ENCODE measurements at regions not wholly inside any gene's neighbourhood (a gene's known extent, or its start where the extent isn't known, plus 50 kb on each side); places are given as distances from the start of the nearest gene placed in this dataset.
"Not testable (repeated sequence)": the region's sequence is repeated elsewhere in the genome, so short reads cannot be mapped to it uniquely, and the experiment has no call there.

- DNase-seq (ENCODE audit: extremely low spot score in 2 of 2); H3K4me3 ChIP-seq; H3K4me1 ChIP-seq; H3K27ac ChIP-seq; H3K9me3 ChIP-seq; intact Hi-C loops (cut with DNase I); H3K27me3 ChIP-seq; H3K36me3 ChIP-seq: not testable (repeated sequence)
Observed at GRCh38 chrX:123788193-123788592, 55.3 kb upstream of the THOC2 start.

GRCh38 chrX:123788744-123789143 lies 55.9 kb upstream of the THOC2 start:
- no peaks in the 10 kb centered on the region for H3K27me3 ChIP-seq
- H3K4me3 ChIP-seq: no peak overlapping the region
- no peaks in the 10 kb centered on the region for H3K36me3 ChIP-seq
- no peak for DNase-seq (ENCODE audit: extremely low spot score in 2 of 2)
- H3K9me3 ChIP-seq: no peaks in the 10 kb centered on the region
- intact Hi-C loops (cut with DNase I): no loop called here
- TF ChIP-seq POLR2A (IDR thresholded peaks at IDR 0.05): no peak
- no peak for TF ChIP-seq POLR2AphosphoS5 (IDR thresholded peaks at IDR 0.05; ENCODE audit: insufficient read depth in 1 of 2, low read depth in 1 of 2)
- TF ChIP-seq CTCF (IDR thresholded peaks at IDR 0.05): no peak
- no peaks in the 10 kb centered on the region for H3K4me1 ChIP-seq
- no peak overlapping the region for H3K27ac ChIP-seq

GRCh38 chrX:123797543-123798447 lies 62.1 kb upstream of the XIAP start:
- H3K27me3 ChIP-seq: no peaks in the 10 kb centered on the region
- H3K27ac ChIP-seq: no peak overlapping the region
- intact Hi-C loops (cut with DNase I): no loop called here
- TF ChIP-seq POLR2AphosphoS5 (IDR thresholded peaks at IDR 0.05; ENCODE audit: insufficient read depth in 1 of 2, low read depth in 1 of 2) (no peak), POLR2A (IDR thresholded peaks at IDR 0.05) (no peak), CTCF (IDR thresholded peaks at IDR 0.05) (no peak)
- H3K9me3 ChIP-seq: no peaks in the 10 kb centered on the region
- no peaks in the 10 kb centered on the region for H3K36me3 ChIP-seq
- no peak for DNase-seq (ENCODE audit: extremely low spot score in 2 of 2)
- no peak overlapping the region for H3K4me3 ChIP-seq
- no peaks in the 10 kb centered on the region for H3K4me1 ChIP-seq

GRCh38 chrX:123798706-123799430 lies 61.0 kb upstream of the XIAP start:
- intact Hi-C loops (cut with DNase I); DNase-seq (ENCODE audit: extremely low spot score in 2 of 2); H3K4me1 ChIP-seq; H3K27me3 ChIP-seq; H3K36me3 ChIP-seq; H3K9me3 ChIP-seq; H3K4me3 ChIP-seq; H3K27ac ChIP-seq: not testable (repeated sequence)

GRCh38 chrX:123801901-123802300 lies 58.0 kb upstream of the XIAP start:
- Histone ChIP-seq H3K4me1 (no peaks in the 10 kb centered on the region), H3K36me3 (no peaks in the 10 kb centered on the region), H3K27ac (no peak overlapping the region), H3K4me3 (no peak overlapping the region), H3K9me3 (no peaks in the 10 kb centered on the region), H3K27me3 (no peaks in the 10 kb centered on the region)
- intact Hi-C loops (cut with DNase I): no loop called here
- no peak for DNase-seq (ENCODE audit: extremely low spot score in 2 of 2)
- TF ChIP-seq POLR2AphosphoS5 (IDR thresholded peaks at IDR 0.05; ENCODE audit: insufficient read depth in 1 of 2, low read depth in 1 of 2): no peak
- no peak for TF ChIP-seq CTCF (IDR thresholded peaks at IDR 0.05)
- TF ChIP-seq POLR2A (IDR thresholded peaks at IDR 0.05): no peak

Data from vagina (tissue), 2 donors.